DOHH2 (cell line): ENCODE measurements at regions not wholly inside any gene's neighbourhood (a gene's known extent, or its start where the extent isn't known, plus 50 kb on each side); places are given as distances from the start of the nearest gene placed in this dataset.

Source experiments
- CTCF ChIP-seq: fragments of 200-600 bp; sonication (generic); IDR thresholded peaks from one replicate; pipeline ENCODE4 v1.5.1; 2014; ENCODE audit warnings: antibody characterized with exemption, mild to moderate bottlenecking, low read depth, low read length; ENCODE audit not compliant: poor library complexity, severe bottlenecking
- EZH2phosphoT487 ChIP-seq: fragments of 200-600 bp; sonication (generic); IDR thresholded peaks from 2 replicates; pipeline ENCODE4 v1.6.1; 2017; ENCODE audit warnings: borderline replicate concordance, mild to moderate bottlenecking, antibody characterized with exemption, low read length, moderate library complexity, mixed read lengths

- TF ChIP-seq CTCF (no peak), EZH2phosphoT487 (no peak)
Measured at GRCh38 chr2:49719241-49719640, 564.9 kb upstream of the FSHR start.
